NCI-H510A (cell line): ENCODE measurements at regions not wholly inside any gene's neighbourhood (a gene's known extent, or its start where the extent isn't known, plus 50 kb on each side); places are given as distances from the start of the nearest gene placed in this dataset.

Experiments
- DNase-seq: peaks from one replicate; lab custom pipeline; 2025; lab: John Stamatoyannopoulos, UW

DNA sequence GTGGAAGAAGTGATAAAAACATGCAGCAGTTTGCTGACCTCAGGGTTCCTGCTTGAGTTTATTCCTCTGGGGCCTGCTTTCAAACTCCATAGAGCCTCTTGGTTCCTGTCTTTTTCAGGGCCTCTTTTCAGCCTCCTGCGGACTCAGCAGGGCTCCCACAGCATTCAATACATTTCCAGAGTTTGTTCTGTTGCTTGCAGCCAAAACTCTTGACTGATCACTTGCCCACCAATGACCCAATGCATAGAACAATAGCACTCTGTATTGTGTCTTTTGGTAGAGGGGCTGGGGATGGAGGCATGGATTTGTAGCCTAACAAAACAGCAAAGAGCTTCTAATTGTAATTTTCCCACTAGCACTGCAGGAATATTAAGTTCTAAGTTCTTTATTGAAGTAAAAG lies 50.8 kb upstream of the CREB5 start:
- no peak for DNase-seq

GRCh38 chr7:28362182-28362581 lies 50.1 kb upstream of the CREB5 start:
- DNase-seq, result no peak
